Sigmoid colon (tissue), 6 donors: ENCODE measurements at regions not wholly inside any gene's neighbourhood (a gene's known extent, or its start where the extent isn't known, plus 50 kb on each side); places are given as distances from the start of the nearest gene placed in this dataset.

Experiments used
- DNase-seq: peaks from one replicate; pipeline ENCODE4 v3.0.0-alpha.2; 2019
- H3K27ac ChIP-seq, 4 donors: fragments of 200-600 bp; sonication (generic); one replicate each; pipeline ENCODE4 v1.5.1; 2016 to 2019; ENCODE audit warnings: mild to moderate bottlenecking in 1 of 4
- H3K27me3 ChIP-seq, 3 donors: fragments of 200-600 bp; sonication (generic); one replicate each; pipeline ENCODE4 v1.5.1; 2019; ENCODE audit warnings: mild to moderate bottlenecking in 1 of 3
- H3K36me3 ChIP-seq, 4 donors: fragments of 200-600 bp; sonication (generic); one replicate each; pipeline ENCODE4 v1.5.1; 2016 to 2019
- H3K4me1 ChIP-seq, 4 donors: fragments of 200-600 bp; sonication (generic); one replicate each; pipeline ENCODE4 v1.5.1; 2017 to 2019
- H3K4me3 ChIP-seq, 4 donors: fragments of 200-600 bp; sonication (generic); one replicate each; pipeline ENCODE4 v1.5.1; 2017 to 2019; ENCODE audit warnings: mild to moderate bottlenecking in 2 of 4, moderate library complexity in 1 of 4
- H3K9me3 ChIP-seq, 4 donors: fragments of 200-600 bp in 3 of 4; sonication (generic) in 3 of 4; one replicate each; pipeline versions ENCODE4 v1.5.1 to v1.6.1; 2013 to 2019
- CTCF ChIP-seq, 4 experiments: fragments of 450-650 bp in 3 of 4; fragments of 200-600 bp in 1 of 4; IDR thresholded peaks; one replicate each; pipeline ENCODE4 v1.5.1; 2016 to 2019; ENCODE audit warnings: antibody characterized with exemption in 4 of 4, mild to moderate bottlenecking in 3 of 4, moderate library complexity in 2 of 4
- EP300 ChIP-seq, 4 donors: sonication (generic); formaldehyde crosslinking; IDR thresholded peaks; one replicate each; pipeline ENCODE4 v1.6.1; 2017; ENCODE audit warnings: antibody characterized with exemption in 4 of 4
- POLR2A ChIP-seq, 2 donors: fragments of 450-650 bp; IDR thresholded peaks; one replicate each; pipeline ENCODE4 v1.6.1; 2016; ENCODE audit warnings: antibody characterized with exemption in 2 of 2, mild to moderate bottlenecking in 2 of 2, moderate library complexity in 2 of 2
- POLR2AphosphoS5 ChIP-seq, 4 donors: sonication (generic); formaldehyde crosslinking; IDR thresholded peaks; one replicate each; pipeline ENCODE4 v1.6.1; 2017; ENCODE audit warnings: antibody characterized with exemption in 4 of 4
- WGBS, 2 donors: extraction: QIAGEN DNeasy Blood & Tissue Kit; methylation state at CpG; one replicate each; pipeline ENCODE4 v1.1.7; 2013; 5-methylcytosine and 5-hydroxymethylcytosine counted together
- intact Hi-C: fragments of 100-400 bp; cut with DNase I; formaldehyde crosslinking; loops from one replicate; pipeline ENCODE4 v1.15.1; 2023
- donor health status: healthy with polysubstance abuse.
- donor health status: healthy.

- TF ChIP-seq EP300 (IDR thresholded peaks at IDR 0.05) (no peak), POLR2AphosphoS5 (IDR thresholded peaks at IDR 0.05) (peak in 1 of 4 donors; percentile 50)
- Histone ChIP-seq H3K4me3 (no peak overlapping the region), H3K4me1 (peaks cover 0 to 36% (median 30%) of the 10 kb centered on the region in 4 donors), H3K27ac (peak overlapping the region; percentile 32 to 72 (median 60)), H3K27me3 (no peaks in the 10 kb centered on the region), H3K9me3 (no peaks in the 10 kb centered on the region), H3K36me3 (no peaks in the 10 kb centered on the region)
- DNase-seq, result no peak
- WGBS, 2 donors, result 83 to 85% methylated on average over 3 of the region's 3 CpGs
- intact Hi-C loops, result no loop called here
Observed at GRCh38 chr18:29164993-29165599, 988.2 kb upstream of the CDH2 start.

DNA sequence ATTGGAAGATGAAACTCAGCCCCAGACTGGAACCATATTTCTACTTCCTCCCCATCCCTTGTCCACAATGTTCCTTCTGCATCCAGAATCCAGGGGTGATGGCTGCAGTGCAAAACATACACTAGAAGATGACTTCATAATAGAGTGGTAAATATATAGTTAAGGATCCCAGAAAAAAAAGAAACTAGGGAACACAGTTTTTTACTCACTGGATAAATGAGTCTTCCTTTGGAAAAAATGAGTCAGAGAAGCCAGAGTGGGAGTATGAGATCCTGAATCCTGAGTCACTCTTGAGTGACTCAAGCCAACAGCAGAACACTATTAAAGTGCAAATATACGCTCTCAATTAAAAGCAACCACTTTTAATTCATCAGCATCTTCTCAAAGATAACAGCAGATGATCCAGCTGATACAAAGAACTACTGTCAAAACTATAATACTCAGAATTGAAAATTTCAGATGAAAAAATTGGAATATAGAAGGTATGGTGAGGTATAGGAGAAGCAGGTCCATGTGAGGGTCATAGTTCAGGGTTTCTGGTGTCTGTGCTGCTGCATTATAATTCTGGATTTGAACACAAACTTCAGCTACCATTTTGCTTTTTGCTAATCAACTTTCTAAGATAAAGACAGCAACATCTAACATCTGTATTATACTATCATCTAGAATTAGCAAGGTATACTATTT lies 987.2 kb upstream of the CDH2 start:
- H3K4me1 ChIP-seq, result peaks cover 0 to 40% (median 36%) of the 10 kb centered on the region in 4 donors
- peak overlapping the region; percentile 32 to 72 (median 60) for H3K27ac ChIP-seq
- no peak overlapping the region for H3K4me3 ChIP-seq
- intact Hi-C loops, result no loop called here
- no peak for DNase-seq
- no peaks in the 10 kb centered on the region for H3K36me3 ChIP-seq
- H3K9me3 ChIP-seq, result no peaks in the 10 kb centered on the region
- TF ChIP-seq POLR2A (IDR thresholded peaks at IDR 0.05), result no peak
- peak; percentile 33 to 61 (median 54) for TF ChIP-seq POLR2AphosphoS5 (IDR thresholded peaks at IDR 0.05)
- peak in 1 of 4 donors; percentile 13 for TF ChIP-seq EP300 (IDR thresholded peaks at IDR 0.05)
- no peaks in the 10 kb centered on the region for H3K27me3 ChIP-seq
- whole genome bisulfite sequencing, 2 donors, result 69 to 70% methylated on average over 1 of the region's 1 CpG

- no peaks in the 10 kb centered on the region for H3K27me3 ChIP-seq
- TF ChIP-seq CTCF (IDR thresholded peaks at IDR 0.05), result no peak
- no peak for TF ChIP-seq POLR2AphosphoS5 (IDR thresholded peaks at IDR 0.05)
- TF ChIP-seq EP300 (IDR thresholded peaks at IDR 0.05), result no peak
- TF ChIP-seq POLR2A (IDR thresholded peaks at IDR 0.05), result no peak
- DNase-seq, result no peak
- intact Hi-C loops, result no loop called here
- no peaks in the 10 kb centered on the region for H3K36me3 ChIP-seq
- peaks cover 0 to 40% (median 36%) of the 10 kb centered on the region in 4 donors for H3K4me1 ChIP-seq
- H3K9me3 ChIP-seq, result no peaks in the 10 kb centered on the region
- H3K4me3 ChIP-seq, result no peak overlapping the region
- H3K27ac ChIP-seq, result peak overlapping the region in 3 of 4 donors; percentile 31 to 72 (median 64)
Observed at GRCh38 chr18:29163596-29163995, 986.7 kb upstream of the CDH2 start.

DNA sequence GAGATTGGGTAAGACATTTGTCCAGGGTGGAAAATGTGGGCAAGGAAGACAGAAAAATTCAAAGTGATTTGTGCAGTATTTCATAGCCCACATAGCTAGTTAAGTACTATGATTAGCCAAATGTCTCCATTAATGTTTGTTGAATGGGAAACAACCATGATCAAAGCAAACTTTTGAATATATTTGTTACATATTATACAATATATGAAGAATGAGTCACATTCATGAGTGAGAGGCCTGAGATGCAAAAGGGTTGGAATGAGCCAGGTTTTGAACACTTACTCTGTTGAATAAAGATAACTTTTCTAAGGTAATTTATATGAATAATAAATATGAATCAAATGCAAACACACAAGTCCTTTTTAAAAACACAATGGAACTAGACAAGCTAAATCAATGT lies 984.5 kb upstream of the CDH2 start:
- intact Hi-C loops, result no loop called here
- TF ChIP-seq EP300 (IDR thresholded peaks at IDR 0.05) (no peak), CTCF (IDR thresholded peaks at IDR 0.05) (no peak), POLR2AphosphoS5 (IDR thresholded peaks at IDR 0.05) (no peak), POLR2A (IDR thresholded peaks at IDR 0.05) (no peak)
- H3K9me3 ChIP-seq, result no peaks in the 10 kb centered on the region

DNA sequence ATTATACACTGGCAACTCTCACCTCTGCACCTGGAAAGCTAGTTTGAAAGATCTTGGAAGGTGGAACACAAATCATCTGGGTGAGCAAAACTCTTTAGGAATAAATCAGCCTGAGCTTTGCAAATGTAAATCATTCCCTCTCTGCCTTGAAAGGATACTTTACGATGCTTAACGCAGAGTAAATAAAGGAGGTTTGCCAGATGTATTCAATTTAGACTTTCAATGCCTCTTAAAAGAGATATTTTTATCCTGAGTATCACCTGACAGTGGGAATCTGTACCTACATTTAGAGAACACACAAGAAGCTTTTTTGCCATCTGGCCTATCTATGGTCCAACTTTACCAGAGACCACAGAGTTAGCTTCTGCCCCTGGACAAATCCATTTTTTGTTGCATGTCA lies 983.2 kb upstream of the CDH2 start:
- H3K36me3 ChIP-seq, result no peaks in the 10 kb centered on the region
- H3K4me1 ChIP-seq, result peaks cover 0 to 33% (median 31%) of the 10 kb centered on the region in 4 donors
- no peak overlapping the region for H3K4me3 ChIP-seq
- 16 to 35% methylated on average over 2 of the region's 2 CpGs for WGBS, 2 donors
- DNase-seq, result no peak
- H3K9me3 ChIP-seq, result no peaks in the 10 kb centered on the region
- H3K27me3 ChIP-seq, result no peaks in the 10 kb centered on the region
- TF ChIP-seq CTCF (IDR thresholded peaks at IDR 0.05) (no peak), POLR2AphosphoS5 (IDR thresholded peaks at IDR 0.05) (no peak), POLR2A (IDR thresholded peaks at IDR 0.05) (no peak), EP300 (IDR thresholded peaks at IDR 0.05) (no peak)
- intact Hi-C loops, result no loop called here
- no peak overlapping the region for H3K27ac ChIP-seq

More for the DNA sequence above, 984.5 kb upstream of the CDH2 start:
- no peaks in the 10 kb centered on the region for H3K27me3 ChIP-seq
- no peak for DNase-seq
- H3K36me3 ChIP-seq, result no peaks in the 10 kb centered on the region
- no peak overlapping the region for H3K4me3 ChIP-seq
- H3K27ac ChIP-seq, result no peak overlapping the region
- peaks cover 0 to 40% (median 36%) of the 10 kb centered on the region in 4 donors for H3K4me1 ChIP-seq
